HG03280 (cell line): ENCODE measurements at regions not wholly inside any gene's neighbourhood (a gene's known extent, or its start where the extent isn't known, plus 50 kb on each side); places are given as distances from the start of the nearest gene placed in this dataset.
A peak's percentile ranks its signal among the peaks of the same experiment; 100 is the strongest.
"Not testable (repeated sequence)": the region's sequence is repeated elsewhere in the genome, so short reads cannot be mapped to it uniquely, and the experiment has no call there.

Source experiments
- ATAC-seq: cut with Tn5 transposase; IDR thresholded peaks from one replicate; pipeline ENCODE4 v1.9.1; 2021; ENCODE audit warnings: mild to moderate bottlenecking, moderate library complexity; ENCODE audit not compliant: unreplicated experiment

DNA sequence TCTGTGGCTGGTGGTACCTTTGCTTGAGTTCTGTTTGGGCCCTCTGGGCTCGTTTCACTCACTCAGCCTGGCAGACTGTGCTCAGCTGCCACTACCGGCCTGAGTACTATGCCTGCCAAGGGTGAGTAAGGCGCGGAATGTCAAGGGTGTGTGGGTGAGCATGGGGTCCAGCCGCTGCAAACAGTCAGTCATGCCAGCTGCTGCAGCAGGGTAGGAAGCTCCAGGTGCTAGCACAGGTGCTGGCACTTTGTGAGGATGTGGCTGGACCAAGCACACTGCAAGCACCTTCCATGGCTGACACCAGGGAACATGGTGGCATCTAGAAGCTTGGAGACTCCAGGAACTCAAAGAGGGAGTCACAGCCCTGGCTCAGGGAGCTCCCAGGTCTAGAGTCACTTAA, 368.6 kb upstream of the ACO1 start:
- ATAC-seq = no peak

DNA sequence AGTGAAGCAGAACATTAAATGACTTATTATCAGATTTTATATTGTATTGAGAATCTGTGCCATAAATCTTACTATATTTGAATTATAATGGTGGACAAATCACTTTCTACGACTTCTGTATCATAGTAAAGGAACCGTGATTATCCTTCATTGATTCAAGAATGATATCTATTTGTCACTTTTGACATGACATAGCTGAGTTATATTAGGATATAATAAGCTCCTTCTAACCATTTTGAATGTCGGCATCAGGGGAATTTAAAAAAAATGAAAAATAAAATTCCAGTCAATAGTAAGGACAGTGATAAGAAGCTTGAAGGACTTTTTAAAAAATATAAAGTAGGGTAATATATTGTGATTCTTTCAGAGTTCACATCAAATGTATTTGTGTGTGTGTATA, 338.9 kb upstream of the ACO1 start:
- no peak for ATAC-seq

DNA sequence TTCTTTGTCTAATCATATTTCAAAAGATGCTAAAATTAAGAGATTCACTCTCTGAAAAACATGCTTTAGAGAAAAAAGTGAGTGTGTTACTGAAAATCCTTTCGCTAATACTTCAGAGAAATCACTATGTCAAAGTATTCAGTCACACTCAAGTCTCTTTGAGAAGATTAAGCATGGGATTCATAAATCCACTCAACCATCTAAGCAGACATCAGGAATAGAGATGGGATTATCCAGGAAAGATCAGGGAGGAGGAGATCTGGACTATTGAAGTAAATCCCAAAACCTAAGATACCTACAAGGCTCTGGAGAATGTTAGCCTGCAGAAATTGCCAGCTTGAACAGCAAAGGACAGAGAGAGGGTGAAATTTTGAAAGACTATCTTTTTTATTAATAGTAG, 317.2 kb upstream of the ACO1 start:
- ATAC-seq = no peak

DNA sequence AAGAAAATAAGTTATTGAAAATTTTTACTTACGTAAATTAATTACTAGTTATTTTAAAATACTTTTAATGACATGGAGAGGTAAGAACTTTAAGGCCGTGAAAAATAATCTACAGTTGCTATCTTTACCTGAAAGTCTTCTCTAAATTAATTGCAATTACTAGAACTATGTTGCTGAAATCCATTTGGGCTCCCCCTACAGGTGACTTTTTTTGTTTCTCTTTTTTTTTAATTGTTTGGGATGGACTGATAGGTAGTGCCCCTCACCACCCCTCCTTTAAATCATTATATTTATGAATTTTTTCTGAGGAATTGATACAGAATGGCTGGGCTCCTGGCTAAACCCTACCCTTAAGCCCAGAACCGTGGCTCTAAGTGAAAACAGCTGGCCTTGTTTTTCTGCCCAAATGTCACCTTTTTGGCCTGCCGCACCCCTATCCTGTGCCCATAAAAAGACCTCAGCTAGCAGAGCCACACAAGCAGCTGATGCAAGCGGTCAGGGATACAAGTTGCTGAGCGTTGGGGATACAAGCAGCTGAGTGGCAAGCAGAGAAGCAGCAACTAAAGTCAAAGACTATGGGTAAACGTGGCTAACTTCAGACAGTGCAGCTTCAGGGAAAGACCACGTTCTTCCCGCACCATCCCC, 315.2 kb upstream of the ACO1 start:
- no peak for ATAC-seq

DNA sequence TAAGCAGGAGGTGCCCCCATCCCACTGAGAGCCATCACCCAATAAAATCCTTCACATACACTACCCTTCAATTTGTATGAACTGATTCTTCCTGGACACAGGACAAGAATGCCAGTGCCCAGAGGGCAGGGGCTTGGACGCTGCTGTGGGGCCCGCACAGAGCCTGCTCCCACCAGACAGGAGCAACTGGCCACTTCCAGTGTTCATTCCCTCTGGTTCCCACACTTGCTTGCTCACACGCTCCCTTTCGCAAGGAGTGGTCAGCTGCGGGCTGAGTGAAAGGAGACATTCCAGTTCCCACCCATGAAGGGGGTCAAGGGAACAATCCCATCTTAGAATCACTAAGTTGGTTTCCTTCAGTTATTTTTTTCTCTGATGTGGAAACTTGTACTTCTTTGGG, 314.5 kb upstream of the ACO1 start:
- ATAC-seq = no peak

DNA sequence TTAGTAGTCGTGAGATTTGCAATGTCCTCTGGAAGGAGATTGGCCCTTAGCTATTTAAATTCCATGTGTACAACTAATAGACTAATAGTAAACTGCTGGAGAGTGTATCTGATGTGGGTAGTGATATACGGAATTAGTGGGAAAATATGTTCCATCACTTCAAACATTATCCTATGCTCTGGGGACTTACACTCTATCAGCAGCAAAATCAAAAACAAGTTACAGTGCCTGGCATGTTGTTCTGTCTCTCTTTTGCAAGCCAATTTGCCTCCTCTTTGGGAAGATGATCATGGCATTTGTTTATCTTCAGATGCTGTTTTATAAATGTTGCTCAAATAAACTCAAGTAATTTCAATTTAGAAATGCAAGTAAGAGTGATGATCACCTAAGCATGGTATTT, 311.9 kb upstream of the ACO1 start:
- ATAC-seq = no peak

GRCh38 chr9:32092031-32092430, 292.4 kb upstream of the ACO1 start:
- ATAC-seq = no peak

DNA sequence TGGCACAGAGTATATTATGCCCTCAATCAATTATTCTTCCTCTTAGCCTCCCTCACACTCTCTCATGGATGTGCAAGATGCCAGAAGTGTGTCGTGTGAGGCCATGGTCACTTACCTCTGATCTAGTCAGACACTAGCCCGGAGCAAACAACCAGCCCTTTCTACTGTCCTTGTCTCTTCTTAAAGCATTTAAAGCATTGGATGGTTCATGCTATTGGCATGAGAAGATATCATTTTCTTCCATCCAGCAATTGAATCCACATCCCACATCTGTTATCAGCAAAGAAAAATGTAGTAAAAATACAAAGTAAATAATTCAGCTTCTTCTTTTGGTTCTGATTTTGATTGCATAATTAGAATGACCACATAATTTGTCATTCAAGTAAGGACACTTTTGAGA, 267.2 kb upstream of the ACO1 start:
- no peak for ATAC-seq

DNA sequence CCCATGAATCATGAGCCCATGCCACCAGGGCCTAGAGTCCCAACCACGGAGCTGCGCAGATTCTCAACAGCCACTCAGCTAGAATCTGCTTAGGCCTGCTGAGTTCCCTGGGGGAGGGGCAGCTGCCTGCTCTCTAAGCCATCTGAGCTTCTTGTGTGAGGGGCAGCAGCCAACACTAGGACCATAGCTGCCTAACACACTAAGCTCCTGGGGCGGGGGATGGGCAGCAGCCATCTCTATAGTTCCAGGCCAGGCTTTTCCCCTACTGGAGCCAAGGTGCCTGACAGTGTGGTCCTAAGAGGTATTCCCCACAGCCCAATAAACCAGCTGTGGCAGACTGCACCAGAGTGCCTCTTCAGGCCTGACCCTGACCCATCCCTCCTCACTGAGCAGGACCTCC, 255.9 kb upstream of the ACO1 start:
- no peak for ATAC-seq

DNA sequence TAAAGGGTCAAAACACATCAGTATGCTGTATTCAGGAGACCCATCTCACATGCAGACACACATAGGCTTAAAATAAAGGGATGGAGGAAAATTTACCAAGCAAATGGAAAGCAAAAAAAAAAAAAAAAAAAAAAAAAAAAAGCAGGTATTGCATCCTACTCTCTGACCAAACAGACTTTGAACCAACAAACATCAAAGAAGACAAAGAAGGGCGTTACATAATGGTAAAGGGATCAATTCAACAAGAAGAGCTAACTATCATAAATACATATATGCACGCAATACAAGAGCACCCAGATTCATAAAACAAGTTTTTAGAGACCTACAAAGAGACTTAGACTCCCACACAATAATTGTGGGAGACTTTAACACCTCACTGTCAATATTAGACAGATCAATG, 253.7 kb upstream of the ACO1 start:
- ATAC-seq = not testable (repeated sequence)

GRCh38 chr9:32136700-32137339, 247.6 kb upstream of the ACO1 start:
- ATAC-seq = no peak

DNA sequence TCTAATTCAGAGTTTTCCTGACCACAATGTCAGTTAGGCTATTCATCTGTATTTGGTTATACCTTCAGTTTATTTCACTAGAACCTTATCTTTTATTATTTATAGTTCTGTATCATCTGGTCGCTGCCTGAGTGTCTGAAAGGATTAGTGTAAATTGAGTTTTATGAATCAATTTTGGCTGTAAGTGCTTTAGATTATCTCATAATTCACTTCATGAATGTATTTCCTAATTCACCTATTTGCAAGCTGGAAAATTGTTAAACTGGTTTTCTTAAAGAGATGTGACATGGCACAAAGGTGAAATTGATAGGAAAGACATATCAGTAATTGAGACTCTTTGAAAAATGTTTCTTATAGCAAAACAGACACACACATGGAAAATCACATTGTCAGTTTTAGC, 242.4 kb upstream of the ACO1 start:
- no peak for ATAC-seq

- ATAC-seq = not testable (repeated sequence)
Observed at GRCh38 chr9:32148553-32148952, 235.9 kb upstream of the ACO1 start.

- ATAC-seq = peak; percentile 38
Observed at GRCh38 chr9:32161209-32161608, 223.2 kb upstream of the ACO1 start.

DNA sequence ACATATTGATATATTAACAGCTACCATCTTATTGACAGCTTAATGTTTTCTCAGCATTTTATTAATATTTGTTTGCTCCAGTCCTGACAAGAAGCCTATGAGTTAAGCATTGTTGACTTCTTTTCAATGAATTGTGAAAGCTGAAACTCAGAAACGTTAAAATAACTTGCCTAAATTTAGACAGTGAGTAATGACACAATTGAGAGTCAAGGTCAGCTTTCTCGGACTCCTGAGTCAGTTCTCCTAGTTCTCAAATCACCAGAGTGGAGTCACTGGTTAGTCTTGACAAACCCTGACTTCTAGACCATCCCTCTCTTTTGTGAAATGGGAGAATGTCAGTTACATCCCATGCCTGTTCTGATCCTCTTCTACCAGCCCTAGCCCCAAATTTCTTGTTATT, 222.7 kb upstream of the ACO1 start:
- peak; percentile 94 for ATAC-seq

- ATAC-seq = not testable (repeated sequence)
Observed at GRCh38 chr9:32166316-32166715, 218.1 kb upstream of the ACO1 start.

- ATAC-seq = no peak
Observed at GRCh38 chr9:32171339-32171738, 213.1 kb upstream of the ACO1 start.

- ATAC-seq = no peak
Observed at GRCh38 chr9:32172256-32172655, 212.2 kb upstream of the ACO1 start.

DNA sequence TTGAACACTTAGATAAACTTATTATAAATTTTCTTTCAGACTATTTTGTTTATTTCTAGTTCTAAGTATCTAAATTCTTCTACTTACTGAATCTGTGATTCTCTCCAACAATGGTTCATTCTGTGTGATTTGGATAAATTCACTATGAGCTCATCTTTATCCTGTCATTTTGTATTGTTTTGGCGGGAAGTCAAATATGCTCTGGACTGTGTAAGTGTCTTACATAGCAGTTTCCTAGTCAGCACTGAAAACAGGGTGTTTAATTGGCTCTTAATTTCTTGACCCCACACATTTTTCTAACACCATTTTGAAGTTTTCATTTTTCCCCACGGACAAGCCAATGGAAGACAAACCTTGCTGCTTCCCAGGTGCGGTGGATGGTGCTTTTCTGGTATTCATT, 207.0 kb upstream of the ACO1 start:
- no peak for ATAC-seq

DNA sequence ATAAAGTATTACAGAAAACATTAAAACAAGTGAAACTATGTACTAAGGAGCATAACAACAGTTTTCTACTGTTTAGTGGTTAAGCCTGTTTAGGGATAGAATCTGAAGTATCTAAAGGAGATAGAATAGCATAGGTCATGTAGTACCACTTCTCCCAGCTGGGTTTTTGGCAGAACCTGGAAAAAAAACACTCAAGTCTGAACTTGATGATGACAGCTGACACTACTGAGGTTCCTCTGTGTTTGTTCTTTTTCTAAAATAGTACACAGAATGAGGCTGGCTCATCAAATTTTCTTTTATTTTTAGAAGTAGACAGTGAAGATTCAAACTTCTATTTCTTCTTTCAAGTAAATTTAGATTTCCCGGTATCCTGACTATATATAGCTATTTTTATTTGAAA, 203.8 kb upstream of the ACO1 start:
- ATAC-seq = no peak

DNA sequence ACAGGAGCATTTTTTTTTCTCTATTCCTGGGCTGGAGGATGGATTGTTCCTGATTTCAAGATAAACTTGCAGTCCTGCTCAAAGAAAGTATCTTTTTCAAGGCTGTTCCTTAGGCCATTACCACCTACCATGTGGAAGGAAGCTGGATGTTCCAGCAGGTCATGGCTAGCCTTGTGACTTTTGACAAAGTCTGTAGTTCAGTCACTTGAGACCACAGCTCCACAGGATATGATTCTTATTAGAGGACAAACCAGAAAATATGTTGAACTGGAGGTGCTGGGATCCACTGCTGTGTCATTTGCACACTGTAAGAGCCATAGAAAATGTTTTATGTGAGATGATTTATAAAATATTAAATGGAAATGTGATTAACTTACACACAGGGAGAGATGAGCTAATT, 184.2 kb upstream of the ACO1 start:
- no peak for ATAC-seq

- no peak for ATAC-seq
Observed at GRCh38 chr9:32200896-32201295, 183.5 kb upstream of the ACO1 start.

- not testable (repeated sequence) for ATAC-seq
Observed at GRCh38 chr9:32209164-32209563, 175.3 kb upstream of the ACO1 start.
